GM19025 (cell line): ENCODE measurements at regions not wholly inside any gene's neighbourhood (a gene's known extent, or its start where the extent isn't known, plus 50 kb on each side); places are given as distances from the start of the nearest gene placed in this dataset.
"Not testable (repeated sequence)": the region's sequence is repeated elsewhere in the genome, so short reads cannot be mapped to it uniquely, and the experiment has no call there.

ENCODE experiments used
- ATAC-seq: cut with Tn5 transposase; IDR thresholded peaks from one replicate; pipeline ENCODE4 v1.9.1; 2021; ENCODE audit warnings: mild to moderate bottlenecking, low read depth, moderate library complexity; ENCODE audit not compliant: unreplicated experiment

GRCh38 chr6:121896771-121897170 lies 461.3 kb downstream of the GJA1 start:
- no peak for ATAC-seq

- no peak for ATAC-seq
Observed at GRCh38 chr6:121897337-121897760, 461.9 kb downstream of the GJA1 start.

- ATAC-seq = no peak
Observed at GRCh38 chr6:121901432-121901831, 466.0 kb downstream of the GJA1 start.

- ATAC-seq = no peak
Observed at GRCh38 chr6:121904559-121904958, 469.1 kb downstream of the GJA1 start.

GRCh38 chr6:121912905-121913304 lies 477.5 kb downstream of the GJA1 start:
- ATAC-seq = no peak

GRCh38 chr6:121917263-121917829 lies 481.9 kb downstream of the GJA1 start:
- ATAC-seq = no peak

- no peak for ATAC-seq
Observed at GRCh38 chr6:121917834-121918559, 481.5 kb upstream of the HSF2 start.

GRCh38 chr6:121920616-121921015 lies 478.8 kb upstream of the HSF2 start:
- ATAC-seq = no peak

GRCh38 chr6:121925024-121925423 lies 474.4 kb upstream of the HSF2 start:
- ATAC-seq = no peak

GRCh38 chr6:121925534-121926255 lies 473.8 kb upstream of the HSF2 start:
- ATAC-seq = no peak

- ATAC-seq = no peak
Observed at GRCh38 chr6:121929301-121929700, 470.2 kb upstream of the HSF2 start.

GRCh38 chr6:121932076-121932991 lies 467.1 kb upstream of the HSF2 start:
- ATAC-seq = no peak

- ATAC-seq = no peak
Observed at GRCh38 chr6:121934451-121934850, 465.0 kb upstream of the HSF2 start.

GRCh38 chr6:121940728-121941127 lies 458.7 kb upstream of the HSF2 start:
- ATAC-seq = no peak

GRCh38 chr6:121944354-121944753 lies 455.1 kb upstream of the HSF2 start:
- ATAC-seq = no peak

GRCh38 chr6:121951123-121951522 lies 448.3 kb upstream of the HSF2 start:
- ATAC-seq = no peak

- ATAC-seq = no peak
Observed at GRCh38 chr6:121951918-121952379, 447.5 kb upstream of the HSF2 start.

GRCh38 chr6:121955401-121955800 lies 444.1 kb upstream of the HSF2 start:
- not testable (repeated sequence) for ATAC-seq

- no peak for ATAC-seq
Observed at GRCh38 chr6:121956782-121957181, 442.7 kb upstream of the HSF2 start.

- no peak for ATAC-seq
Observed at GRCh38 chr6:121959501-121959900, 440.0 kb upstream of the HSF2 start.
